Choroid plexus epithelial cell (primary cell): ENCODE measurements at regions not wholly inside any gene's neighbourhood (a gene's known extent, or its start where the extent isn't known, plus 50 kb on each side); places are given as distances from the start of the nearest gene placed in this dataset.

Source experiments
- DNase-seq: peaks from one replicate; pipeline ENCODE4 v3.0.0-alpha.2; 2010; ENCODE audit warnings: low read depth
- H3K4me3 ChIP-seq: 2 replicates; pipeline ENCODE4 v1.5.1; 2011; ENCODE audit warnings: low read depth, mild to moderate bottlenecking, control low read depth, low read length, moderate library complexity
- CTCF ChIP-seq: conservative IDR thresholded peaks from 2 replicates; pipeline ENCODE4 v1.5.1; 2011; ENCODE audit warnings: low read depth, mild to moderate bottlenecking, control low read depth, inconsistent platforms, low read length, moderate library complexity

DNA sequence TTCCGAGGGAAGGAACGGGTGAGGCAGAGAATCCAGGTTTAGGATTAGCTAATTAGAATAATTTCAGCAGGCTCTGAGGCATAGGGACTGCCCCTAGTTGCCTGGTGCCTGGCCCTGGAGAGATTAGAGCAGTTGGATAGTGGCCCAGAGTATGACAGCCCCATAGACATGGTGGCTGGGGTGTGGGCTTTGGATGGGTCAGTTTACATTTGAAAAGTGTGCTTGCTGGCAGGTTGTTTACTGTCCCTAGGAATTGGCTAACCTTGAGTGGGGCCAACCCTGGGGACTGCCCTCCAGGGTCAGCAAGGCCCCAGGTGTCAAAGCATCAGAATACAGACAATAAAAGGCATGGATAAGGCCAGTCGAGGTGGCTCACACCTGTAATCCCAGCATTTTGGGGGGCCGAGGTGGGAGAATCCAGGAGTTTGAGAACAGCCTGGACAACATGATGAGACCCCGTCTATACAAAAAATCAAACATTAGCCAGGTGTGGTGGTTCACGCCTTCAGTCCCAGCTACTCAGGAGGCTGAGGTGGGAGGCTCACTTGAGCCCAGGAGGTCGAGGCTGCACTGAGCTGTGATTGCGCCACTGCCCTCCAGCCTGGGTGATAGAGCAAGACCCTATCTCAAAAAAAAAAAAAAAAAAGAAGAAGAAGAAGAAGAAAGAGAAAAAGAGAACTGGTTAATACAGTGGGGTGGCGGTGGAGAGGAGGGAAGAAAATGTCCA lies 182.3 kb upstream of the PWP1 start:
- DNase-seq, result no peak
- TF ChIP-seq CTCF, result no peak
- no peak overlapping the region for H3K4me3 ChIP-seq

GRCh38 chr12:107503887-107504885 lies 181.4 kb upstream of the PWP1 start:
- TF ChIP-seq CTCF, result no peak
- DNase-seq, result no peak
- no peak overlapping the region for H3K4me3 ChIP-seq

GRCh38 chr12:107509421-107509820 lies 176.2 kb upstream of the PWP1 start:
- no peak for DNase-seq
- H3K4me3 ChIP-seq, result no peak overlapping the region
- no peak for TF ChIP-seq CTCF

DNA sequence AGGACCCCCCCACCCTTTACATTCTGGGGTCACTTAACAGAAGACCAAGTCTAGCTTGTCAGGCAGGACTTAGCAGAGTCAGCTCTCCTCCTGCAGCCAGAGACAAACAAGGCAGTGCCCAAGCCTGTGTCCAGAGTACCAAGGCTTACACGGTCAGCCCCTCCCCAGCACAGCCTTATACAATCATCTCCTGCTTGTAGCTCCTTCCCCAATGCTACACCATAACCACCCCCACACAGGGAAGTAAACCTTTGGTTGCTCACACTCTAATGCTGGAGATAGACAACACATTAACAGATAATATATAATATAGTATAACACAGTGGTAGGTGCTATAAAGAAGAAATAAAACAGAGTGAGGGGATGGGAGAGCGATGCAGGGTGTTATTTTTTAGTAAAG lies 175.4 kb upstream of the PWP1 start:
- H3K4me3 ChIP-seq, result no peak overlapping the region
- TF ChIP-seq CTCF, result no peak
- no peak for DNase-seq

DNA sequence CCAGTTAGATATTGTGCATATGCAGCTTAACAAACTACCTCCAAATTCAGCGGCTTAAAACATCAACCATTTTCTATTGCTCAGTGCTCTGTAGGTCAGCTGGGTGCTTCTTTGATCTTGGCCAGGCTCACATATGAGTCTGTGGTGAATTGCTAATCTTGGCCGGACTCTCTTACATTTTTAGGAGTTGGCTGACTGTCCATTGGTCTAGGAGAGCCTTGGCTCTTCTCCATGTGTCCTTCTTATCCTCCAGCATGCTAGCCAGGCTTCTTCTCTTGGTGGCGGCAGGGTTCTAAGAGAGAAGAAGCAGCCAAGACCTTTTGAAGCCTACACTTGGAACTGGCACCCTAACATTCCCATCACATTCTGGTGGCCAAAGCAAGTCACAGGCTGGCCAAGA lies 174.3 kb upstream of the PWP1 start:
- peak; percentile 31 for DNase-seq
- no peak overlapping the region for H3K4me3 ChIP-seq
- no peak for TF ChIP-seq CTCF

GRCh38 chr12:107512391-107512790 lies 173.2 kb upstream of the PWP1 start:
- no peak for TF ChIP-seq CTCF
- peak; percentile 53 for DNase-seq
- no peak overlapping the region for H3K4me3 ChIP-seq

GRCh38 chr12:107513184-107513583 lies 172.4 kb upstream of the PWP1 start:
- no peak overlapping the region for H3K4me3 ChIP-seq
- no peak for TF ChIP-seq CTCF
- no peak for DNase-seq
